ENCODE measurements at regions not wholly inside any gene's neighbourhood (a gene's known extent, or its start where the extent isn't known, plus 50 kb on each side); places are given as distances from the start of the nearest gene placed in this dataset.

- no peaks in the 10 kb centered on the region for H3K27me3 ChIP-seq
- H3K9me3 ChIP-seq, result no peaks in the 10 kb centered on the region
- ATAC-seq (no peak), DNase-seq (no peak)
- intact Hi-C loops (cut with DNase I), result no loop called here
- TF ChIP-seq POLR2A (IDR thresholded peaks at IDR 0.05) (no peak), CTCF (IDR thresholded peaks at IDR 0.05) (no peak)
- no peak overlapping the region for H3K27ac ChIP-seq
- H3K4me3 ChIP-seq, result no peak overlapping the region
- no peaks in the 10 kb centered on the region for H3K4me1 ChIP-seq
- WGBS (ENCODE audit: insufficient coverage, low coverage, low lambda C conversion rate, missing lambda C conversion rate), result 78% methylated on average over 9 of the region's 9 CpGs
- no peaks in the 10 kb centered on the region for H3K36me3 ChIP-seq
Observed at GRCh38 chr16:72493716-72494415, 321.9 kb upstream of the PMFBP1 start.

- Histone ChIP-seq H3K4me1 (no peaks in the 10 kb centered on the region), H3K27ac (no peak overlapping the region), H3K4me3 (no peak overlapping the region), H3K9me3 (no peaks in the 10 kb centered on the region), H3K27me3 (no peaks in the 10 kb centered on the region), H3K36me3 (no peaks in the 10 kb centered on the region)
- ATAC-seq (no peak), DNase-seq (no peak)
- WGBS (ENCODE audit: insufficient coverage, low coverage, low lambda C conversion rate, missing lambda C conversion rate), result 92% methylated on average over 1 of the region's 1 CpG
- TF ChIP-seq POLR2A (IDR thresholded peaks at IDR 0.05) (no peak), CTCF (IDR thresholded peaks at IDR 0.05) (no peak)
- intact Hi-C loops (cut with DNase I), result no loop called here
Observed at GRCh38 chr16:72487283-72487682, 315.3 kb upstream of the PMFBP1 start.

- no peaks in the 10 kb centered on the region for H3K36me3 ChIP-seq
- TF ChIP-seq CTCF (IDR thresholded peaks at IDR 0.05) (no peak), POLR2A (IDR thresholded peaks at IDR 0.05) (no peak)
- intact Hi-C loops (cut with DNase I), result no loop called here
- no peak overlapping the region for H3K4me3 ChIP-seq
- H3K27me3 ChIP-seq, result no peaks in the 10 kb centered on the region
- H3K9me3 ChIP-seq, result no peaks in the 10 kb centered on the region
- ATAC-seq, result no peak
- WGBS (ENCODE audit: insufficient coverage, low coverage, low lambda C conversion rate, missing lambda C conversion rate), result 62% methylated on average over 3 of the region's 3 CpGs
- H3K4me1 ChIP-seq, result no peaks in the 10 kb centered on the region
- H3K27ac ChIP-seq, result no peak overlapping the region
- DNase-seq, result no peak
Observed at GRCh38 chr16:72482695-72483094, 310.7 kb upstream of the PMFBP1 start.

- no peak for DNase-seq
- no peak for TF ChIP-seq CTCF (IDR thresholded peaks at IDR 0.05)
- TF ChIP-seq POLR2A (IDR thresholded peaks at IDR 0.05), result no peak
- intact Hi-C loops (cut with DNase I), result no loop called here
Observed at GRCh38 chr16:72481419-72481818, 309.5 kb upstream of the PMFBP1 start.

GRCh38 chr16:72480911-72481310, 309.0 kb upstream of the PMFBP1 start:
- H3K9me3 ChIP-seq, result no peaks in the 10 kb centered on the region
- ATAC-seq (no peak), DNase-seq (no peak)
- no peak overlapping the region for H3K4me3 ChIP-seq
- H3K27ac ChIP-seq, result no peak overlapping the region
- H3K4me1 ChIP-seq, result no peaks in the 10 kb centered on the region
- intact Hi-C loops (cut with DNase I), result no loop called here
- no peaks in the 10 kb centered on the region for H3K27me3 ChIP-seq
- H3K36me3 ChIP-seq, result no peaks in the 10 kb centered on the region
- 66% methylated on average over 2 of the region's 2 CpGs for WGBS (ENCODE audit: insufficient coverage, low coverage, low lambda C conversion rate, missing lambda C conversion rate)
- no peak for TF ChIP-seq CTCF (IDR thresholded peaks at IDR 0.05)
- no peak for TF ChIP-seq POLR2A (IDR thresholded peaks at IDR 0.05)

More at GRCh38 chr16:72481419-72481818, 309.5 kb upstream of the PMFBP1 start:
- no peak overlapping the region for H3K4me3 ChIP-seq
- no peaks in the 10 kb centered on the region for H3K9me3 ChIP-seq
- H3K27ac ChIP-seq, result no peak overlapping the region
- H3K27me3 ChIP-seq, result no peaks in the 10 kb centered on the region
- H3K36me3 ChIP-seq, result no peaks in the 10 kb centered on the region
- no peaks in the 10 kb centered on the region for H3K4me1 ChIP-seq
- no peak for ATAC-seq

Data from right lobe of liver (tissue), 6 donors.